RWPE2 (cell line): ENCODE measurements at regions not wholly inside any gene's neighbourhood (a gene's known extent, or its start where the extent isn't known, plus 50 kb on each side); places are given as distances from the start of the nearest gene placed in this dataset.

Experiments
- ATAC-seq: fragments of 200-7000 bp; cut with Tn5 transposase; 3 replicates; pipeline ENCODE4 v1.9.1; 2021; ENCODE audit warnings: low read depth
- DNase-seq: peaks from one replicate; pipeline ENCODE4 v3.0.0-alpha.2; 2020; ENCODE audit warnings: low spot score
- H3K27ac ChIP-seq: fragments of 450-650 bp; 2 replicates; pipeline ENCODE4 v1.5.1; 2017; ENCODE audit warnings: mild to moderate bottlenecking; ENCODE audit not compliant: poor library complexity, severe bottlenecking
- H3K27me3 ChIP-seq: fragments of 250-450 bp; sonication (Bioruptor Pico); 2 replicates; pipeline ENCODE4 v1.5.1; 2021; ENCODE audit warnings: mild to moderate bottlenecking, moderate library complexity; ENCODE audit not compliant: insufficient read depth, poor library complexity, severe bottlenecking
- H3K36me3 ChIP-seq: fragments of 250-450 bp; sonication (Bioruptor Pico); 2 replicates; pipeline ENCODE4 v1.5.1; 2020; ENCODE audit warnings: low read depth, mild to moderate bottlenecking, moderate library complexity
- H3K4me1 ChIP-seq: fragments of 250-450 bp; sonication (Bioruptor Pico); 2 replicates; pipeline ENCODE4 v1.5.1; 2021; ENCODE audit warnings: mild to moderate bottlenecking, moderate library complexity; ENCODE audit not compliant: insufficient read depth, poor library complexity, severe bottlenecking
- H3K4me3 ChIP-seq: fragments of 250-450 bp; sonication (Bioruptor Pico); 2 replicates; pipeline ENCODE4 v1.5.1; 2021; ENCODE audit warnings: mild to moderate bottlenecking, moderate library complexity; ENCODE audit not compliant: severe bottlenecking
- H3K9me3 ChIP-seq: fragments of 250-450 bp; sonication (Bioruptor Pico); 2 replicates; pipeline ENCODE4 v1.5.1; 2021; ENCODE audit warnings: mild to moderate bottlenecking, moderate library complexity; ENCODE audit not compliant: severe bottlenecking
- TF ChIP-seq, protein P1 (sequence below): fragments of 450-650 bp; IDR thresholded peaks from one replicate; pipeline ENCODE4 v1.5.1; 2017; ENCODE audit warnings: mild to moderate bottlenecking, moderate library complexity; ENCODE audit not compliant: poor library complexity, severe bottlenecking

DNA sequence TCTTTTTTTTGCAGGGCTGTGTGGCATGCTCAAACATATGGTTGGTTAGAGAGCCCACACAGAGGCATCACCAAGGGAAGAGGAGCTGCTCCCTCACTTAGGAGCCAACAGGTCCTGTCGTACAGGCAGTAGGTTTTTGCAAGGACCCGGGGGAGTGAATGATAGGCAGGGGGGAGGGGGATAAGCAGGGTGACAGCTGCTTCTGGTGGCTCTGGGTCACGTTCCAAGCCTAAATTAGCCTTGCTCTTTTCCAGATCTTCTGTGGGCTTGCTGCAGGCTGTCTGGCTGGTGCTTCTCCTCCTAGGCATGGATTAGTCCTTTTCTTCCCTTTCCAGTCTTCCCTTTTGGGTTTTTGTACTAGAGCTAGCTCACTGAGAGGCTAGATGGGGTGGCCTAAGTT is 117.7 kb upstream of the PODXL start:
- TF ChIP-seq, protein P1, sequence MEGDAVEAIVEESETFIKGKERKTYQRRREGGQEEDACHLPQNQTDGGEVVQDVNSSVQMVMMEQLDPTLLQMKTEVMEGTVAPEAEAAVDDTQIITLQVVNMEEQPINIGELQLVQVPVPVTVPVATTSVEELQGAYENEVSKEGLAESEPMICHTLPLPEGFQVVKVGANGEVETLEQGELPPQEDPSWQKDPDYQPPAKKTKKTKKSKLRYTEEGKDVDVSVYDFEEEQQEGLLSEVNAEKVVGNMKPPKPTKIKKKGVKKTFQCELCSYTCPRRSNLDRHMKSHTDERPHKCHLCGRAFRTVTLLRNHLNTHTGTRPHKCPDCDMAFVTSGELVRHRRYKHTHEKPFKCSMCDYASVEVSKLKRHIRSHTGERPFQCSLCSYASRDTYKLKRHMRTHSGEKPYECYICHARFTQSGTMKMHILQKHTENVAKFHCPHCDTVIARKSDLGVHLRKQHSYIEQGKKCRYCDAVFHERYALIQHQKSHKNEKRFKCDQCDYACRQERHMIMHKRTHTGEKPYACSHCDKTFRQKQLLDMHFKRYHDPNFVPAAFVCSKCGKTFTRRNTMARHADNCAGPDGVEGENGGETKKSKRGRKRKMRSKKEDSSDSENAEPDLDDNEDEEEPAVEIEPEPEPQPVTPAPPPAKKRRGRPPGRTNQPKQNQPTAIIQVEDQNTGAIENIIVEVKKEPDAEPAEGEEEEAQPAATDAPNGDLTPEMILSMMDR = no peak

DNA sequence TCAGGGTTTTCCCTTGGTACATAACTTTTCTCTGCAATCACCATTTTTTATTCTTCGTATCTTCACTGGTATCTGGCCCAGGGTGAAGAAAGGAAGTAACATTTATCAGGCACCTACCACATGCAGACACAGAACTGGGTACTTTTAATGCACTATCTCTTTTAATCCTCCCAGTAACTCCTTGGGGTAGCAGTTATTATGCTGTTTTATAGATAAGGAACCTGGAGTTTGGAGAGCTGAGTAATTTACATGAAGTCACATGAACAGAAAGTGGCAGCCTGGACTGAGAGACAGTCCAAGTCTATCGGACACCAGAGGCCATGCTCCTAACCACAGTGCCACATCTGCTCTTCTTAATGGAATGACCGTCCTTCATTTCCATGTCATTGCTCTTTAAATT is 117.1 kb upstream of the PODXL start:
- TF ChIP-seq, protein P1 = no peak
- ATAC-seq = no peak
- Histone ChIP-seq H3K27me3 (peaks cover 15% of the 10 kb centered on the region), H3K27ac (no peak overlapping the region), H3K4me3 (no peak overlapping the region), H3K4me1 (no peaks in the 10 kb centered on the region), H3K9me3 (no peaks in the 10 kb centered on the region), H3K36me3 (no peaks in the 10 kb centered on the region)
- no peak for DNase-seq

More for the DNA sequence above, 117.7 kb upstream of the PODXL start:
- DNase-seq (no peak), ATAC-seq (no peak)
- Histone ChIP-seq H3K27me3 (peaks cover 20% of the 10 kb centered on the region), H3K27ac (no peak overlapping the region), H3K4me3 (no peak overlapping the region), H3K9me3 (no peaks in the 10 kb centered on the region), H3K4me1 (no peaks in the 10 kb centered on the region), H3K36me3 (no peaks in the 10 kb centered on the region)

DNA sequence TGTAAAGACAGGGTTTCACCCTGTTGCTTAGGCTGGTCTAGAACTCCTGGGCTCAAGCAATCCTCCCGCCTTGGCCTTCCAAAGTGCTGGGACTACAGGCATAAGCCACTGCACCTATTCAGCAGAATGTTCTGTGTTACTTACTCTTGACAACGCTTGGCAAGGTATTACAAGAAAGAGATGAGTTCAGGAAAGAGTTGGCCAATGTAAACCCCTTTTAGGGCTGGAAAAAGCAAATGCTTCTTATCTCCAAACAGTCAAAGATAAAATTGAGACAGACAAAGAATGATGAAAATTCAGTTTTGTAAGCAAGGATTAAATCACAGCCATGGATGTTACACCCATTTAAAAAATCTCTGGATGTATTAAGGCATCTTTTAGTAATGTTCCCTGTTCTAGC is 114.0 kb upstream of the PODXL start:
- no peak overlapping the region for H3K27ac ChIP-seq
- no peaks in the 10 kb centered on the region for H3K36me3 ChIP-seq
- no peaks in the 10 kb centered on the region for H3K4me1 ChIP-seq
- ATAC-seq (no peak), DNase-seq (no peak)
- no peaks in the 10 kb centered on the region for H3K9me3 ChIP-seq
- H3K4me3 ChIP-seq = no peak overlapping the region
- H3K27me3 ChIP-seq = peaks cover 14% of the 10 kb centered on the region
- TF ChIP-seq, protein P1 = no peak

DNA sequence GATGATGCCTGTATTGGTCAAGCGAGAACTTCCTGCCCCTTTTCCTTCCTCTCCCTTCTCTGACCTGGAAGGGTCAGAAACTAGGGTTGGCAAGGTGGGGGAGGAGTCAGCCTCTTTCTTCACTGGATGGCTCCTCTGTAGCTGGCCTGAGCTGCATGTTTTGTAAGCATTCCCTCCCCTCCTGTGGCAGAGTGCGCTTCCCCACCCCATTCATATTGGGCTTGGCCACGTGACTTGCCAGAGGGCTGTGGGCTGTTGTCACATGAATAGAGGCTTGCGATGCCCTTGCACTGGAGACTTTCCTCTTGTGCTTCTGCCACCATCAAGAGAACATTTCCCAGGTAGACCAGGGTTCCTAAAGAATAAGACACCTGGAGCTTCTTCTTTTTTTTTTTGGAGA is 111.3 kb upstream of the PODXL start:
- DNase-seq (no peak), ATAC-seq (no peak)
- TF ChIP-seq, protein P1 = no peak
- Histone ChIP-seq H3K9me3 (no peaks in the 10 kb centered on the region), H3K36me3 (no peaks in the 10 kb centered on the region), H3K27me3 (peaks cover 7% of the 10 kb centered on the region), H3K4me3 (no peak overlapping the region), H3K4me1 (no peaks in the 10 kb centered on the region), H3K27ac (no peak overlapping the region)

DNA sequence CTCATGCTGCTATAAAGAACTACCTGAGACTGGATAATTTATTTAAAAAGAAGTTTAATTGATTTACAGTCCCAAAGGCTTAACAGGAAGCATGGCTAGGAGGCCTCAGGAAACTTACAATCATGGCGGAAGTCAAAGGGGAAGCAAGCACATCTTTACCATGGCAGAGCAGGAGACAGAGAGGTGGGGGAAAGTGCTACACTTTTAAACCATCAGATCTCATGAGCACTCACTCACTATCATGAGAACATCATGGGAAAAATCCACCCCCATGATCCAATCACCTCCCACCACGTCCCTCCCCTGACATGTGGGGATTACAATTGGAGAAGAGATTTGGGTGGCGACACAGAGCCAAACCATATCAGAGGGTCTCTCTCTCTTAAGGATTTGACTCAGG is 108.6 kb upstream of the PODXL start:
- no peak for DNase-seq

More for the DNA sequence above, 108.6 kb upstream of the PODXL start:
- H3K4me3 ChIP-seq = no peak overlapping the region
- H3K36me3 ChIP-seq = no peaks in the 10 kb centered on the region
- no peaks in the 10 kb centered on the region for H3K9me3 ChIP-seq
- H3K27ac ChIP-seq = no peak overlapping the region
- no peaks in the 10 kb centered on the region for H3K27me3 ChIP-seq
- ATAC-seq = no peak
- no peaks in the 10 kb centered on the region for H3K4me1 ChIP-seq
- TF ChIP-seq, protein P1 = no peak
